ENCODE measurements at regions not wholly inside any gene's neighbourhood (a gene's known extent, or its start where the extent isn't known, plus 50 kb on each side); places are given as distances from the start of the nearest gene placed in this dataset.
"Not testable (repeated sequence)": the region's sequence is repeated elsewhere in the genome, so short reads cannot be mapped to it uniquely, and the experiment has no call there.

- TF ChIP-seq POLR2AphosphoS5 (IDR thresholded peaks at IDR 0.05; ENCODE audit: low read depth); CTCF (IDR thresholded peaks at IDR 0.05; ENCODE audit: insufficient read depth, low read length); REST (IDR thresholded peaks at IDR 0.05; ENCODE audit: insufficient replicate concordance, low read depth); SPI1 (IDR thresholded peaks at IDR 0.05; ENCODE audit: borderline replicate concordance, low read depth); GABPA (IDR thresholded peaks at IDR 0.05; ENCODE audit: low read depth): not testable (repeated sequence)
These were observed 239.6 kb downstream of the ZNF37A start for GRCh38 chr10:38333699-38334098.
